ENCODE measurements at regions not wholly inside any gene's neighbourhood (a gene's known extent, or its start where the extent isn't known, plus 50 kb on each side); places are given as distances from the start of the nearest gene placed in this dataset.

- TF ChIP-seq ZBTB7A (IDR thresholded peaks at IDR 0.05; ENCODE audit: low read depth) (no peak), CREB1 (IDR thresholded peaks at IDR 0.05; ENCODE audit: low read depth) (no peak), TAF1 (IDR thresholded peaks at IDR 0.05; ENCODE audit: low read depth) (no peak), FOXM1 (IDR thresholded peaks at IDR 0.05; ENCODE audit: borderline replicate concordance, low read depth) (no peak), REST (IDR thresholded peaks at IDR 0.05; ENCODE audit: low read depth) (no peak), EP300 (IDR thresholded peaks at IDR 0.05; ENCODE audit: borderline replicate concordance) (no peak), CEBPB (IDR thresholded peaks at IDR 0.05) (no peak), USF1 (IDR thresholded peaks at IDR 0.05) (no peak), RAD21 (IDR thresholded peaks at IDR 0.05; ENCODE audit: low read depth) (no peak)
Observed at GRCh38 chr1:81543764-81544163, 257.0 kb upstream of the ADGRL2 start.
